ENCODE measurements at regions not wholly inside any gene's neighbourhood (a gene's known extent, or its start where the extent isn't known, plus 50 kb on each side); places are given as distances from the start of the nearest gene placed in this dataset.
A peak's percentile ranks its signal among the peaks of the same experiment; 100 is the strongest.

DNA sequence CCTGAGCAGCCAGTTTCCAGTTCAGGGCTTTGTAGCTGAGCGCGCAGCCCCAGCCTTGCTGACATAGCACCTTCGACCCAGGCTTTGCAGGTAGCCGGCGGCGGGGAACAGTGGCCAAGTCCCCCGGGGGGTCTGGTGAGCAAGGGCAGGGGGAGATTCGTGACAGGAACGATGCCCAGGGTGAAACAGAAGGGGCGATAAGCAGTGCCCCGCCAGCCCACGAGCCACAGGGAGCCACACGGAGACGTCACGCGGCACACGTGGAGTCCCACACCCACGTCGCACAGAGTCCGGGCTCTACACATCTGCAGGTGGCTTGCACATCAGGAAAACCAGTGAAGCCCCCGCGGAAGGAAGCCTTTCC is 127.2 kb downstream of the SOX1 start:
- ATAC-seq (replicated peaks in 6 of 8) = no peak
- Histone ChIP-seq H3K27ac (no peak overlapping the region), H3K4me1 (replicated peaks in 1 of 2) (no peaks in the 10 kb centered on the region), H3K4me3 (no peak overlapping the region)
- in situ Hi-C loops (cut with MboI; ENCODE audit: low pct_unique_long_range_greater_than_20kb in 2 of 9, low sequenced_read_pairs in 9 of 9, unreplicated experiment in 9 of 9) = no loop called here
- 20 to 100% (median 96%) methylated on average over 2 to 18 of the region's 22 CpGs; no CpG with 5 or more reads in 4 of the 10 experiments for WGBS, 10 experiments

DNA sequence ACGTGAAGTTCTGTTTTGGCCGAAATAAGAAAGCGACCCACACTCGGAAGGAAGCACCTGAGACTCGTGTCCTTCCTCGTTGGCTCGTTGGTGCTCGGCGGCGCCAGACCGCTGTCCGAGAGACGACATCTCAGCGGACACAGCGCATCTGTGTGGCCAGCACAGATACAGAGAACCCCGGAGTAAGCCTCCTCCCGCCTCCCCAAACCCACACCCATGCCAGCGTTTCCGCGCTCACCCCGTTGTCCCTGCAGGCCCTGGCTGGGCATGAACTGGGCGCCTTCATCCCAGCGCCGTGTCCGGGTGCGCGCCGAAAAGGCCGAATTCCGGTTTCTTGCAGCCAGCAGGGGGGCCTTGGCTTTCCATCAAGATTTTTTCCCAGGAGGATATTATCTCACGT is 127.6 kb downstream of the SOX1 start:
- Histone ChIP-seq H3K27ac (no peak overlapping the region), H3K4me3 (no peak overlapping the region), H3K4me1 (replicated peaks in 1 of 2) (no peaks in the 10 kb centered on the region)
- WGBS, 10 experiments = 72 to 100% (median 89%) methylated on average over 1 to 11 of the region's 31 CpGs; no CpG with 5 or more reads in 3 of the 10 experiments
- in situ Hi-C loops (cut with MboI; ENCODE audit: low pct_unique_long_range_greater_than_20kb in 2 of 9, low sequenced_read_pairs in 9 of 9, unreplicated experiment in 9 of 9) = no loop called here
- ATAC-seq (replicated peaks in 6 of 8) = no peak

DNA sequence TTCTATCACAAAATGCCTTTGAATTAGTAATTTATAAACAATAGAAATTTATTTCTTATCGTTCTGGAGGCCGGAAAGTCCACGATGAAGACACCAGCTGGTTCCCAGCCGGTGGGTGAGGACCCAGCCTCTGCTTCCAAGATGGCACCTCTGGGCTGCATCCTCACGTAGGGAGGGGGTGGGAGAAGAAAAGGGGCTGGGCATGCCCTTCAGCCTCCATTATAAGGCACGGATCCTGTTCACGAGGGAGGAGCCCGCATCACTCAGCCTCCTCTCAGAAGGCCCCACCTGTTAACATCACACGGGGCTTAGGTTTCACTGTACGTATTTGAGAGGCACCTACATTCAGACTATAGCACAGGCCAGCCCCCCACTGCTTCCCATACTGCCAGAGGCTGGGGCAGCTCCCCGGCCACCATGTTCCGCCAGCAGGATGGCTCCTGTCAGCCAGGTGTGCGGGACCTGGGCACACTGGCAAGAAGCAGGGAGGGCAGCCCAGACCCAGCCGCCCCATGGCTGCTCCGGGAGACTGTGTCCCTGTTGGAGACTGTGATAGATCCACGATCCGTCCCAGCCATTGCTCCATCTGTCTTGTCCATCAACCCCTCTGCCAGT is 131.6 kb downstream of the SOX1 start:
- no peak for ATAC-seq (replicated peaks in 6 of 8)
- in situ Hi-C loops (cut with MboI; ENCODE audit: low pct_unique_long_range_greater_than_20kb in 2 of 9, low sequenced_read_pairs in 9 of 9, unreplicated experiment in 9 of 9) = no loop called here
- no peak overlapping the region for H3K27ac ChIP-seq
- H3K4me1 ChIP-seq (replicated peaks in 1 of 2) = peaks cover 10 to 12% of the 10 kb centered on the region in 2 donors
- H3K4me3 ChIP-seq = no peak overlapping the region
- WGBS, 10 experiments = 13 to 92% (median 89%) methylated on average over 1 to 7 of the region's 17 CpGs; no CpG with 5 or more reads in 3 of the 10 experiments

DNA sequence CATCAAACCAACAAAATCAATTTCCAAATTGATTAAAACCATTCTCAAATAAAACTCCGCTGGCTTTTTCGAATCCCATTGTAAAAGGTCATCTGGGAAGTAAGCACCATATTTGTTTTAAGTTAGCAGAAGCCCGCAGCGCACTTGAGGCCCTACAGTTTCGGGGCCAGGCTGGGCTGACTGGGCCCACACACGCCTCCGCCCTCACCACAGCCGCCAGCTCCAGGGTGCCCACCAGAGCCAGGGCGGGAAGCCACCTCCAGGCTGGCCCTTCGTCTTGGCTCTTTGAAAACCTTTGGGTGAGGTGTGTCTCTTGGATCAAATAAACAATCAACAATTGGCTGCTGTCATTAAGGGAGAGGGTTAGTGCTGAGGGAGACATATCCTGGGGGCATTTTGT is 133.3 kb downstream of the SOX1 start:
- Histone ChIP-seq H3K4me1 (replicated peaks in 1 of 2) (peaks cover 21 to 28% of the 10 kb centered on the region in 2 donors), H3K27ac (no peak overlapping the region), H3K4me3 (no peak overlapping the region)
- 45 to 100% (median 80%) methylated on average over 1 to 3 of the region's 10 CpGs; no CpG with 5 or more reads in 2 of the 10 experiments for WGBS, 10 experiments
- ATAC-seq (replicated peaks in 6 of 8) = no peak
- in situ Hi-C loops (cut with MboI; ENCODE audit: low pct_unique_long_range_greater_than_20kb in 2 of 9, low sequenced_read_pairs in 9 of 9, unreplicated experiment in 9 of 9) = no loop called here

DNA sequence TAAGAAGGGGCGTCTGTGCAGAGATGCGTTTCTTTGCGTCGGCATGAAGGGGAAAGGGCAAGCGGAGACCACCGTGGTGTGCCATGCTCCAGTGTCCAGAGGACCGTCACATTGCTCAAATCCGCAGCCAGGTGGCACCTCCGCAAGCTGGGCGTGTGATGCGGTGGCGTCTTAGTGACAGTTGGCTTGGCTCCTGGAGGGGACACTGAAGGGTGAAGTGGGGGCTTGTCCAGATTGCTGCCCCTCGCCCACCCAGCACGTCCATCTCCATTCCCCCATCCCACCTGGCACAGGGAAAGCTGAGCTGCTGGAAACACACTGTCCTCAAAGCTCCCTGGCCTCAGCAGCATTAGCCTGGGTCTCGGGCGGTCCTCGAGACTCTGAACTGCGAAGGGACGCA is 135.3 kb downstream of the SOX1 start:
- no peak for ATAC-seq (replicated peaks in 6 of 8)
- WGBS, 10 experiments = 30 to 100% (median 100%) methylated on average over 2 to 4 of the region's 19 CpGs; no CpG with 5 or more reads in 7 of the 10 experiments
- Histone ChIP-seq H3K27ac (no peak overlapping the region), H3K4me3 (no peak overlapping the region), H3K4me1 (replicated peaks in 1 of 2) (peaks cover 41 to 43% of the 10 kb centered on the region in 2 donors)
- in situ Hi-C loops (cut with MboI; ENCODE audit: low pct_unique_long_range_greater_than_20kb in 2 of 9, low sequenced_read_pairs in 9 of 9, unreplicated experiment in 9 of 9) = no loop called here

DNA sequence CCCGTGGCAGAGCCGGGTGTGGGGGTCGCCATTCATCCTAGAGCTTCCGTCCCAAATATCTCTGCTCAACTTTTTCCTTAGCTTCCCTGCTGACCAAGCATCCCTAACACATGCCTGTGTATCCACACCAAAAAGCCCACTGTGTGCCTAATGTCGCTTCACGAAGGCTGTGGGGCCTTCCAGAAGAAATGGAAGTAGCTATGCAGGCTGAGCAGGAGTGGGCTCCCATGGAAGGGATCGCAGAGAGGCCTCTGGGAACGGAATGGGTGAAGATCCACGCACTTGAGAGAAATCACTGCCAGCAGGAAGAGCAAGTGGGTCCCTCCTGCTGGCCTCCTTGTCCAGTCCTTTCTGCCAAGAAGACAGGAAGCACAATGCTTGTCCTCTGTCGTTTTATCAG is 136.0 kb downstream of the SOX1 start:
- Histone ChIP-seq H3K4me1 (replicated peaks in 1 of 2) (peaks cover 45 to 48% of the 10 kb centered on the region in 2 donors), H3K4me3 (no peak overlapping the region), H3K27ac (no peak overlapping the region)
- in situ Hi-C loops (cut with MboI; ENCODE audit: low pct_unique_long_range_greater_than_20kb in 2 of 9, low sequenced_read_pairs in 9 of 9, unreplicated experiment in 9 of 9) = no loop called here
- WGBS, 10 experiments = 15 to 67% (median 50%) methylated on average over 2 to 4 of the region's 10 CpGs; no CpG with 5 or more reads in 7 of the 10 experiments
- no peak for ATAC-seq (replicated peaks in 6 of 8)

DNA sequence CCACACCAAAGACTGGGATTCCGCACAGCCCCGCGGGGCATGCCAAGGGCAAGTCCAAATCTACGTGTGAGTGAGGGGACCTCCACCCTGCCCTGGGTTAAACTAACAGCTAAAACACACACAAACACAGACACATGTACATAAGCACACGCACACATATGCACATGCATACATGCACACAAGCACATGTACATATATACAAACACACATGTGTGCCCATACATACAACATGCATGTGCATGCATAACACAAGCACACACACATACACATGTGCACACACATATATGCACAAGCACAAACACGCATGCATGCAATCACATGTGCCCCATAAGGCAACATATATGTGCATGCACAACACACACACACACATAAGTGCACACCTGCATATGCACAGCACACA is 136.7 kb downstream of the SOX1 start:
- Histone ChIP-seq H3K4me1 (replicated peaks in 1 of 2) (peaks cover 45 to 48% of the 10 kb centered on the region in 2 donors), H3K27ac (no peak overlapping the region), H3K4me3 (no peak overlapping the region)
- in situ Hi-C loops (cut with MboI; ENCODE audit: low pct_unique_long_range_greater_than_20kb in 2 of 9, low sequenced_read_pairs in 9 of 9, unreplicated experiment in 9 of 9) = no loop called here
- ATAC-seq (replicated peaks in 6 of 8) = no peak
- 60 to 100% (median 80%) methylated on average over 1 to 5 of the region's 6 CpGs; no CpG with 5 or more reads in 4 of the 10 experiments for WGBS, 10 experiments

DNA sequence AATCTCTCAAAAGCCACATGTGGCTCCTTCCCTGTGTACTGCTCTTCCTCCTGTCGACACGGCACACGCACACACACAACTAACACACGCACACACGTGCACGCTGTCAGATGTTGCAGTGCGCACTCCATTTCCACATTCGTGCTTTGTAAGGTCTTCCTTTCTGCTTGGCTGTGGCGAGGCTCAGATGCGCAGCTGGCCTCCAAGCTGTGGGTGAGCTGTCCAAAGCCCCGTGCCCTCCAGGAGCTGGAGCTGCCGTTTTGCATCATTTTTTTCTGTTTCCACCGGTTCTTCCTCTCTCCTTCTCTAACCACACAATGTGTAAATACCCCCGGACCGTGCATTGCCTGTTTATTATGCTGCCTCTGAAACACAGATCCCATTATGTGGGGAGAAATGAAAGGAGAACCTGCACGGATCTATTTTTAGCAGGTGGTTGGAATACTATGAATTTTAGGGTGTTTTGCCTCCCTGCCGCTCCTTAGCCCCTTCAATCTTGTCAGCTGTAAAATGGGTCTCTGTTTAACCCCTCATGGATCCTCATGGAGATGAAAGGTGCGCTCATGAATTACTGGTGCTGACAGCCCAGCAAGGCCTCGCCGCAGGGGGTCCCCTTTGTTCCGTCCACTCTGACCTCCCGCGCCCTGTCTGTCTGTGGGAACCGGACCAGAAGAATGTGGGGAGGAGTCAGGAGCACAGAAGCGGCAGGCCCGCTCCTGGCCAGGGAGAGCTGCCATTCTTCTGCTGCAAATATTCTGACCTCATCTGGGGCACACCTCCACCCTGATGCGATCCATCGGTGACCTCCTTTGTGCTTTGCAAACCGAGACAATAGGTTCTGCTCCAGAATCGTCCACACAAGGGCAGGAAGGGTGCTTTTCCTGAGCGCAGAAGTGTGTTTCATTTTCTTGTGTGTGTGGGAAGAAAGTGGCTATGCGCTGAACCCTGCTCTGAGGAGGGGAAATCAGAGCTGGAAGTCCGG is 137.7 kb downstream of the SOX1 start:
- WGBS, 10 experiments = 0 to 33% (median 13%) methylated on average over 1 to 23 of the region's 33 CpGs; no CpG with 5 or more reads in 2 of the 10 experiments
- peak in 7 of 8 experiments; percentile 50 to 82 (median 74) for ATAC-seq (replicated peaks in 6 of 8)

DNA sequence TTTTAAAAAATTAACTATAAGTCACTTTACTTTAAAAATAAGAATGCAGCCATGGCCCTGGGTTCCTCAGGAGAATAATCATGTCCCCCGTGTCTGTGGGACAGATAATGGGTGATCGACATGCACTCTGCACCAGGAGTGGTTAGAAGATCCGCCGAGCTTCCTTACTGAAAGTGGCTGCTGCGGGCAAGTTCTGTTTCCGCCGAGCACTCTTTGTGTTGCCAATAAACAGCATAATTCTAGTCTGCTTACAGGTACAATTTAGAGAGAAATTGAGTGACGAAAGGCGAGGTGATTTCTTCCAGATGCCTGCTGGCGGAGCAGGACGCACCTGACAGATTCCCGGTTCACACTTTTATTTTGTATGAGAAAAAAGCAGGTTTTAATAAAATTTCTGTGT is 139.0 kb downstream of the SOX1 start:
- H3K4me3 ChIP-seq = no peak overlapping the region
- in situ Hi-C loops (cut with MboI; ENCODE audit: low pct_unique_long_range_greater_than_20kb in 2 of 9, low sequenced_read_pairs in 9 of 9, unreplicated experiment in 9 of 9) = no loop called here

More for the DNA sequence above, 137.7 kb downstream of the SOX1 start:
- Histone ChIP-seq H3K4me1 (replicated peaks in 1 of 2) (peaks cover 45 to 51% of the 10 kb centered on the region in 2 donors), H3K27ac (peak overlapping the region in 1 of 2 donors; percentile 40), H3K4me3 (no peak overlapping the region)
- in situ Hi-C loops (cut with MboI; ENCODE audit: low pct_unique_long_range_greater_than_20kb in 2 of 9, low sequenced_read_pairs in 9 of 9, unreplicated experiment in 9 of 9) = no loop called here

DNA sequence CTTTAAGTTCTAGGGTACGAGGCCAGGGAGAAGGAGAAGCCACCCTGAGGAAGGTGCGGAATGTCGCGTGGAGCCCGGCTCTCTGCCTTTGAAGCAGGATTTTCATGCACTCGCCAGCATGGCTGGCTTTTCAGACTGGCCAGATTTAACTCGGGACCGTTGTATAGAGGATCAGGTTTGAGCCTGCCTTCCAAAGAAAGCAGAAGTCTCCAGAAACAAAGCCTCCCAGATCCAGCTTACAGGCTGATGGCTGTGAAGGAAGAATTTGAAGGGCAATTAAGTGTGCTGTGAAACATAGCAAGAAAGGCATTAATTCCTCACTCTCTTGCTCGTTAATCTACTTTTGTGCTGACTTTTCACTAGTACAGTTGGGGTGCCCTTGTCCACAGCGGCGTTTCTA is 140.2 kb downstream of the SOX1 start:
- no peak overlapping the region for H3K4me3 ChIP-seq
- 4 to 46% (median 38%) methylated on average over 2 to 10 of the region's 11 CpGs for WGBS, 10 experiments
- H3K4me1 ChIP-seq (replicated peaks in 1 of 2) = peaks cover 45 to 54% of the 10 kb centered on the region in 2 donors
- in situ Hi-C loops (cut with MboI; ENCODE audit: low pct_unique_long_range_greater_than_20kb in 2 of 9, low sequenced_read_pairs in 9 of 9, unreplicated experiment in 9 of 9) = no loop called here
- ATAC-seq (replicated peaks in 6 of 8) = peak in 5 of 8 experiments; percentile 30 to 55 (median 45)
- no peak overlapping the region for H3K27ac ChIP-seq

More for the DNA sequence above, 139.0 kb downstream of the SOX1 start:
- WGBS, 10 experiments = 0 to 51% (median 20%) methylated on average over 3 to 12 of the region's 12 CpGs; no CpG with 5 or more reads in 2 of the 10 experiments
- no peak for ATAC-seq (replicated peaks in 6 of 8)
- Histone ChIP-seq H3K4me1 (replicated peaks in 1 of 2) (peaks cover 45 to 54% of the 10 kb centered on the region in 2 donors), H3K27ac (no peak overlapping the region)

DNA sequence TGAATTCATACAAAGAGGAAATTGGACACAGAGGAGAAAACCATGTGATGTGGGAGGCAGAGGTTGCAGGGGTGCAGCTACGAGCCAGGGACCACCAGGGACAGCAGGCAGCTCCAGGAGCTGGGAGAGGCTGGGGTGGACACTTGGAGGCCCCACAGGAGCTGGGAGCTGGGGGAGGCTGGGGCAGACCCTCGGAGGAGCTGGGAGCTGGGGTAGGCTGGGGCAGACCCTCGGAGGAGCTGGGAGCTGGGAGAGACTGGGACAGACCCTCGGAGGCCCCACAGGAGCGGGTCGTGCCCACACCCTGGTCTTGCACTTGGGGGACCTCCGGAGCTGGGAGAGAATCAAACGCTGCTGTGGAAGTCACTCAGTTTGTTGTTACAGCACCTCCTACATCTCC is 141.7 kb downstream of the SOX1 start:
- WGBS, 10 experiments = 0 to 100% (median 48%) methylated on average over 1 to 2 of the region's 8 CpGs; no CpG with 5 or more reads in 6 of the 10 experiments
- no peak overlapping the region for H3K27ac ChIP-seq
- no peak for ATAC-seq (replicated peaks in 6 of 8)
- peaks cover 35 to 40% of the 10 kb centered on the region in 2 donors for H3K4me1 ChIP-seq (replicated peaks in 1 of 2)
- in situ Hi-C loops (cut with MboI; ENCODE audit: low pct_unique_long_range_greater_than_20kb in 2 of 9, low sequenced_read_pairs in 9 of 9, unreplicated experiment in 9 of 9) = no loop called here
- H3K4me3 ChIP-seq = no peak overlapping the region

DNA sequence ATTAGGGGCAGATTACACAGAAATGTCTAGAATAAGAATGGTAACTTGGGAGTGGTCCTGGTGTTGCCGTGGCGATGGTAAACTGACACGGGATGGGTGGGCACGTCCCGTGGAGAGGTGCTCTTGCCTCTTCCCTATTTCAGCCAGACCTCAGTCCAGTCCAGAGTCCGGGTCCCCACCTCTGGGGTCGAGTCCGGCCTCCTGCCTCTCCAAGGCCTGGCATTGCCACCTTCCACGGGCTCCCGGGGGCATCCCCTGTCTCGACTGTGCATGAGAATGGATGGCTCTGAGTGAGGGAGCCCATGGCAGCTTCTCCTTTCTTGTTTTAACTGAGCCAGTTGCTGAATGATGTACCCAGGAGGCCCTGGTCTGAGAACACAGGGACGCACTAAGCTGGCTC is 142.3 kb downstream of the SOX1 start:
- no peak for ATAC-seq (replicated peaks in 6 of 8)
- Histone ChIP-seq H3K4me3 (no peak overlapping the region), H3K4me1 (replicated peaks in 1 of 2) (peaks cover 32 to 34% of the 10 kb centered on the region in 2 donors), H3K27ac (no peak overlapping the region)
- in situ Hi-C loops (cut with MboI; ENCODE audit: low pct_unique_long_range_greater_than_20kb in 2 of 9, low sequenced_read_pairs in 9 of 9, unreplicated experiment in 9 of 9) = no loop called here
- 51 to 70% (median 69%) methylated on average over 3 to 9 of the region's 12 CpGs; no CpG with 5 or more reads in 7 of the 10 experiments for WGBS, 10 experiments

DNA sequence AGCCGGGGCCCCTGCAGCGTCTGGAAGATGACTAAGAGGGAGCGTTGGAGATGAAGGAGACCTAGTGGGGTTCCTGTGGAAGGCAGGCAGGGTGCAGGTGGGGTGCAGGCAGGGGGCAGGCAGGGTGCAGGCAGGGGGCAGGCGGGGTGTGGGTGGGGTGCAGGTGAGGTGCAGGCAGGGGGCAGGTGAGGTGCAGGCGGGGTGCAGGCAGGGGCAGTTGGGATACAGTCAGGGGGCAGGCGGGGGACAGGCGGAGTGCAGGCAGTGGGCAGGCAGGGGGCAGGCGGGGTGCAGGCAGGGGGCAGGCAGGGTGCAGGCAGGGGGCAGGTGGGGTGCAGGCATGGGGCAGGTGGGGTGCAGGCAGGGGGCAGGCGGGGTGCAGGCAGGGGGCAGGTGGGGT is 142.8 kb downstream of the SOX1 start:
- no peak overlapping the region for H3K4me3 ChIP-seq
- H3K4me1 ChIP-seq (replicated peaks in 1 of 2) = peaks cover 29 to 30% of the 10 kb centered on the region in 2 donors
- no CpG with 5 or more reads among the region's 9 CpGs for WGBS, 10 experiments
- in situ Hi-C loops (cut with MboI; ENCODE audit: low pct_unique_long_range_greater_than_20kb in 2 of 9, low sequenced_read_pairs in 9 of 9, unreplicated experiment in 9 of 9) = no loop called here
- no peak for ATAC-seq (replicated peaks in 6 of 8)
- H3K27ac ChIP-seq = no peak overlapping the region

All from motor neuron (in vitro differentiated cells).